AML-193 (cell line): ENCODE measurements at regions not wholly inside any gene's neighbourhood (a gene's known extent, or its start where the extent isn't known, plus 50 kb on each side); places are given as distances from the start of the nearest gene placed in this dataset.

Source experiments
- DNase-seq, 2 experiments: peaks; one replicate each; lab custom pipeline; 2025; lab: John Stamatoyannopoulos, UW

- DNase-seq: no peak
These were observed 621.0 kb upstream of the ADAMTS16 start for GRCh38 chr5:4518903-4519672.

GRCh38 chr5:4520559-4520958 is 619.6 kb upstream of the ADAMTS16 start:
- no peak for DNase-seq

- DNase-seq: no peak
These were observed 617.1 kb upstream of the ADAMTS16 start for GRCh38 chr5:4523038-4523437.

GRCh38 chr5:4531756-4532704 is 608.1 kb upstream of the ADAMTS16 start:
- no peak for DNase-seq

GRCh38 chr5:4532705-4533080 is 607.4 kb upstream of the ADAMTS16 start:
- no peak for DNase-seq

GRCh38 chr5:4533457-4534105 is 606.5 kb upstream of the ADAMTS16 start:
- DNase-seq: no peak

GRCh38 chr5:4537489-4537888 is 602.6 kb upstream of the ADAMTS16 start:
- no peak for DNase-seq

- no peak for DNase-seq
These were observed 599.6 kb upstream of the ADAMTS16 start for GRCh38 chr5:4540375-4541173.

GRCh38 chr5:4541334-4541733 is 598.8 kb upstream of the ADAMTS16 start:
- DNase-seq: no peak

- no peak for DNase-seq
These were observed 597.9 kb upstream of the ADAMTS16 start for GRCh38 chr5:4542145-4542778.

GRCh38 chr5:4544049-4544670 is 596.0 kb upstream of the ADAMTS16 start:
- no peak for DNase-seq

- DNase-seq: no peak
These were observed 592.6 kb upstream of the ADAMTS16 start for GRCh38 chr5:4547547-4547946.

GRCh38 chr5:4548341-4548740 is 591.8 kb upstream of the ADAMTS16 start:
- DNase-seq: no peak

GRCh38 chr5:4549351-4549750 is 590.8 kb upstream of the ADAMTS16 start:
- no peak for DNase-seq

- no peak for DNase-seq
These were observed 589.1 kb upstream of the ADAMTS16 start for GRCh38 chr5:4551034-4551433.

GRCh38 chr5:4553130-4553529 is 587.0 kb upstream of the ADAMTS16 start:
- DNase-seq: no peak

GRCh38 chr5:4553978-4554377 is 586.2 kb upstream of the ADAMTS16 start:
- DNase-seq: no peak

- no peak for DNase-seq
These were observed 584.3 kb upstream of the ADAMTS16 start for GRCh38 chr5:4555725-4556285.

- no peak for DNase-seq
These were observed 578.7 kb upstream of the ADAMTS16 start for GRCh38 chr5:4561403-4561802.

- DNase-seq: no peak
These were observed 576.7 kb upstream of the ADAMTS16 start for GRCh38 chr5:4563400-4563799.
